HG03108 (cell line): ENCODE measurements at regions not wholly inside any gene's neighbourhood (a gene's known extent, or its start where the extent isn't known, plus 50 kb on each side); places are given as distances from the start of the nearest gene placed in this dataset.
"Not testable (repeated sequence)": the region's sequence is repeated elsewhere in the genome, so short reads cannot be mapped to it uniquely, and the experiment has no call there.

Experiments used
- ATAC-seq: cut with Tn5 transposase; IDR thresholded peaks from one replicate; pipeline ENCODE4 v1.9.1; 2021; ENCODE audit warnings: moderate library complexity; ENCODE audit not compliant: unreplicated experiment

DNA sequence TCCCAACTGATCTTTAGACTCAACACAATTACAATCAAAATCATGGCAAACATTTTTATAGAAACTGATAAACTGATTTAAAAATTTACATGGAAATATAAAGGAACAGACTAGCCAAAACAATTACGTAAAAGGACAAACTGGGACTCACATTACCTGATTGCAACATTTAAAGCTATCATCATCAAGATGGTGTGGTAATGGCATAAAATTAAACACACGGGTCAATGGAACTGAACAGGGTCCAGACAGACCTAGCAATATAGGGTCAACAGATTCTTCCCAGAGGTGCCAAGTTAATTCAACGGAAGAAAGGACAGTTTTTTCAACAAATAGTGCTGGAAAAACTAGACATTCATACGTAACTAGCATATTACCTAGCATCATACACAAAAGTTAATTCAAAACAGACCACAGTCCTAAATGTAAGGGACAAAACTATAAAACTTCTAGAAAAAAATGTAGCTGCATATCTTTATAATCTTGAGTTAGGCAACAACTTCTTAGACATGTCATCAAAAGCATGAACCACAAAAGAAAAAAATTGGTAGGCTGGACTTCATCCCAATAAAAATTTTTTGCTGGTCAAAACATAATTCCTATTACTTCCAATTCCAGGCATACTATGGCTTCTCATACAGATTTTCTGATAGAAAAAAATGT is 147.4 kb upstream of the BEND6 start:
- no peak for ATAC-seq

DNA sequence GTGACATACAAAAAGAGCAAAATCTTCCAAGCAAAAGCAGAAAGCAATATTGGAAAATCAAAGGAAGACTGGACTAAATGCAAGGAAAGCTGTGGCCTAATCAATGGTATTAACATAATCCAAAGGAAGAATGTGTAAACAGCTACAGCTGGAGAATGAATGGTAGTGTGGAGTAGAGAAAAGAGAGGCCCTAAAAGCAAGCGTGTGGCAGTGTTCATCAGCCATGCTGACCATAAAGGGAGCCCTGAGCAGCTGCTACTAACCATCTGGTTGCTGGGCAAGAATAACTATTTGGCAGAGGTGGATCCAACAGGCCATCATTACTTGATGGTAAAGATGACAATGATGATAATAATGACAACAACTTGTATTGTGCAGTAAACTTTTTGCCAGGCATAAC is 148.5 kb upstream of the BEND6 start:
- no peak for ATAC-seq

DNA sequence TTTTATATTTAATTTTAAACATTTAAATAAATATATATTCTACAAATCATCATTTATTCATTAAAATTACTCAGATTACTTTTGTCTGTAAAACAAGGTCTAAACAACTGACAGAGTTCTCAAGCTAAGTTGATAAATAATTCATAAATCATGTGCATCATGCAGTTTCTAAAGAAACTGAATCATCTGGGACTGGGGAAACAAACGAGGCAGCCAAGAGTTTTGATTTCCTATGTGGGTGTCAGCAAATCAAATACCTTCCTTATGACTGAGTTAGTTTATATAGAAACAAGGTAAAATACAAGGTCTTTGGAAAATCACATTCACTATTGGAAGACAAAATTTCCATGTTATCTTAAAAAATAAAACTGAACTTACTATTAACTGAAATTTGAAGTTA is 149.9 kb upstream of the BEND6 start:
- ATAC-seq, result no peak

DNA sequence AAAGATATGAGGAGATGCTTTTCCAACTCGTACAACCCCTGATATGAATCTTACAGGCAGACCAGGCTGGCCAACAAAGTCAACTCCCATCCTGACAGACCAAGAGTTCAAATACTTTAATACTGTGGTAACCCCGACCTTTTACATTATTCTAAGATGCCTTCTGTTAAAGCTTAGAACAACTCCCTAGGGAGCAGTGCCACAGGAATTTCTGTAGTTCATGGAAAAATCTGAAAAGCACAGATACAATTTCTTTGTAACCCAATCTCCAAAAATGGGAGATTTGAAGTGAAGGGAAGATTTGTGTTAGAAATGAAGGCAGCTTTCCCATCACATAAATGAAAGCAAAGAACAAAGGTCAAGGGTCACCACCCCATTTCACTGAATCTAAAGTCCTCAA is 151.3 kb upstream of the BEND6 start:
- no peak for ATAC-seq

DNA sequence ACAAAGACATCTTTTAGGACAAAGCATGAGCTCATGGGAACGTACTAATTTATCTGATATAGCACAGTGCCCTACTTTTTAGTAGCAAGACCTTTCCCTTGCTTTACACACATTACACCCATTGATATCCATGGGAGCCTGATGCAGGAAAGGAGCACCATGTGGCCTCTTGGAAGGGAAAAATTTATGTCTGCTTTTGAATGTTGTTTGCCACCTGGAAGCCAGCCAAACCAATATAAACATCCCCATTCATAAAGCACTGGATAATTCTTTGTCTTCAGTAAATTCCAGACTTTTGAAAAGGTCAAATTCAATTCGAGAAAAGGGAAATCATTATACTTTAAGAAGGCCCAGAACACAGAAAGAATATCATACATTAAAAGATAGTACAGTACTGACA is 152.3 kb upstream of the BEND6 start:
- no peak for ATAC-seq

DNA sequence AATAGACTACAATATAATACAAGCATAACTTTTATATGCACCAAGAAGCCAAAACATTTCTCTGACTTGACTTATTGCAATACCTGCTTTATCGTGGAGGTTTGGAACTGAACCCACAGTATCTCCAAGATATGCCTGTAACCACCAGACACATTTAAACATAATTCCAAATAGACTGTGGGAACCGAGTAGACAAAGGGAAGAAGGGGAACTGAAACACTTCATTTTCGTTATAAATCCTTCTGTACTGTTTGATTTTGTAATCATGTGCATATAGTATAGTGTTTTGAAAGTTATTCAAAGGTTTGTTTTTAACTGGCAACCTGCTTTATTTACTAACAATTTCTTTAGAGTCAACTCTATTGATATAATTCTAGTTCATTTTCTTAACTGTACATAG is 154.9 kb upstream of the BEND6 start:
- no peak for ATAC-seq

DNA sequence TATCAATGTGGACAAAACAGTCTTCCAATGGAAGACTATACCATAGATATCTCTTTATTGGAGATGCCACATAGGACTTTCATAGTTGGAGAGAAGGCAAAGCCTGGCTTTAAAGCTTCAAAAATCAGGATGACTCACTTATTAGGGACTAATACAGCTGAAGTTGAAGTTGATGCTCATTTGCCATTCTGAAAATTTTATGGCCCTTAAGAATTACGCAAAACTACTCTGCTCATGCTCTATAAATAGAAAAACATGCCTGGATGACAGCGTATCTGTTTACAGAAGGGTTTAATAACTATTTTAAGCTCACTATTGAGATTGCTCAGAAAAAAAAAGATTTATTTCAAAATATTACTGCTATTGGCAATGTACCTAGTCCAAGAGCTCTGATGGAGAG is 155.5 kb upstream of the DST start:
- no peak for ATAC-seq

DNA sequence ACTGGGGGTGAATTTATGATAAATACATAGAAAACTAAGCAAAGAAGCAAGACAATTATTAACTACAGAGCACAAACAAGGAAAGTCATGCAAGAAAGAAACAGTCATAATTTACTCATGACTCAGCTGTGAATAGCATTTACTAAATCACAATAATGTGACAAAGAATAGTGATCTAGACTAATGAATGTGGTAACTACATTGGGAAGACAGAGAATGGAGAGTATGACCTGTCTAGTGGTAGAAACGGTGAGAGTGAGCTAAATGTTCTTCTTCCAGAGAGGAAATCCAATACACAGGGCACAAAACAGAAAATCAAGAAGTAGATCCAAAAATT is 153.5 kb upstream of the DST start:
- ATAC-seq, result peak; percentile 44

DNA sequence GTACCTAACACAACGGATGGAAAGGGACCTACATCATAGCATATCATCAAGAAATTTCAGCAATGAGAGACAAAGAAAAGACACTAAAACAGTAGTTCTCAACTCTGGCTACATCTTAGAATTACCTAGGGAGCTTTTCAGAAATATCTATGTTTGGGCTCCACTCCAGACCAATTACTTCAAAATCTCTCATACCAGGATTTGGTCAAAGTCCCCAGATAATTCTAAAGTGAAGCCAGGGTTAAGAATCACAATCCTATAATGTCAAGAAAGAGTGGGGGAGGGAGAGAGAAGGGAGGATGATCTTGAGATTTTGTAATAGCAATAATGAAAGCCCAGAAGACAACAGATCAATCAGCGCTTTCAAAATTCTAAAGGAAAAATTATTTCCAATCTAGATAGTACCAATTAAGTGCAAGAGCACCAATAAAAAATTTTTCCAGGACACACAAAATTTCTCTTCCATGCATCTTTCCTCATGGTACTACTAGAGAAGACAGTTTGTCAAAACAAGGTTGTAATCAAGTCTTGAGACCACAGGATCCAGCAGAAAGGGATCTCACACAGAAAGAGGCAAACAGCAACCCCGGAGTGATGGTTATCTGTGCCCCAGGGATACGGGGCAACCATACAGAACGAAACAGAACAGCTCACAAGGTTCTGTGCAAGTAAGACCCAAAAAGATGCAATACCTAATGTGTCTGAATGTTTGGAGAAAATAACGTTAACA is 152.9 kb upstream of the DST start:
- ATAC-seq, result no peak

DNA sequence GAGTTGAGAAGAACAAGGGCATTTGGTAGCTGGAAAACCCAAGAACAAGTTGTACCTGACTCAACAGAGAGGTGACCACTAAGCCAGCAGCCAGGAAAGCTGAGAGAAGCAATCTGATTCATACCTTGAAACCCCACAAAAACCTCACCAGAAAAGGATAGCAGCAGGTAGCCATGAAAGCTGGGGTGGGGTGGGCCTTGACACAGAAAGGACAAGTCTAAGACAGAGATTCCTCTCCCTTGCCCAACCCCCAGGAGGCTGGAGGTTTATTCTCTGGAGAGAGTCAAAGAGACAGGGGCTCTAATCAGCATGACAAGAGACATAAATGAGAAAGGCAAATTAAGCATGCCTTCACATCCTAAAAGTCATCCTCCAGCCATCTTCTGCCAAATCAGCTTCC is 151.7 kb upstream of the DST start:
- ATAC-seq, result peak; percentile 44

DNA sequence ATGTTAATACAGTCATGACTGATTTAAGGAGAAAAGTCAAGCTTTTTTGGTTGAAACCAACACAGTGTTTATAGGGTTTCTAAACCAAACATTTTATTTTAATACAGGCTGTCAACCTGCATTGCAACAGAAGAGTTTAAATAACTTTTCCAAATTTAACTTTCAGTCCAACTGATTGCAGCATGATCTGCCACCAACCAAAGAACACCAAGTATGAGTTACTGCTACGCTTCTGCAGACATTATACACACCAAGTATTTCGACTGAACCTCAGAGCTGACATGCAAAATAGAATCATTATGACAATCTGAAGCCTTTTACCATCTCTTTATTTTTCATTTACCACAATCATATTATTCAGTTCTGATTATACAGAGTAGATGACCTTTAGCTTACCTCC is 151.2 kb upstream of the DST start:
- no peak for ATAC-seq

DNA sequence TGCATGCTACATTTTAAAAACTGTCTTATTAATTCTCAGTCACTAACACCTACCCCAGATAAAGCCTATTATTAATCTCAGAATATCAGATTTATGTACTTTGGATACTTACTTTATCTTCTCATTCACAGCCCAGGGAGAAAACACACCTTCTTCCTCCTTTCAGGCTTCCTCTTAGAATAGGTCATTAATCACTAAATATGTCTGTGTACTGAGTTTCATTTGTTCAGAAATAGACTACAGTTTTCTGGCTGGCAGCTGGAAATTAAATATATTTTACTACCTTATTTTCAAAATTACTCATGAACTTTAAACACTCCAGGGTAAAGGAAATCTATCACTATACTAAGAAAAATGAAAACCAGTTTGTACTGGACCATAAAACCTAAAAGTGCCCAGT is 147.7 kb upstream of the DST start:
- peak; percentile 52 for ATAC-seq

DNA sequence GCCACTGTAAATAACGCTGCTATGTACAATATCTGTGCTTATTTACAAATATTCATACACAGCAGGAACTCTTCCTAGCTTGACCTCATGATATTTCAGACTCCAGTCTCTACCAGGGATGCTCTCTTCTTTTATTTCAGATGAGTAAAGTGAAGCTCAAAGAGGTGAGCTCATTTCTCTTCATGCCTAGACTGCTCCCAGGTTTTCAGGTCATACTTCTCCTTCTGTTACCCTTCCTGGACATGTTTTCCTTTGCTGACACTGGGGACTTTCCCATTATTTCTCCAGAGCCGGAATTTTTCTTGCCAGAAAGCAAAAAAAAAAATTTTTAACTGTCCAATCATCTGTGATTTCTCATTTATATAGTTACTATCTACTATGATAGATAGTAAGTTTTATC is 147.2 kb upstream of the DST start:
- no peak for ATAC-seq

DNA sequence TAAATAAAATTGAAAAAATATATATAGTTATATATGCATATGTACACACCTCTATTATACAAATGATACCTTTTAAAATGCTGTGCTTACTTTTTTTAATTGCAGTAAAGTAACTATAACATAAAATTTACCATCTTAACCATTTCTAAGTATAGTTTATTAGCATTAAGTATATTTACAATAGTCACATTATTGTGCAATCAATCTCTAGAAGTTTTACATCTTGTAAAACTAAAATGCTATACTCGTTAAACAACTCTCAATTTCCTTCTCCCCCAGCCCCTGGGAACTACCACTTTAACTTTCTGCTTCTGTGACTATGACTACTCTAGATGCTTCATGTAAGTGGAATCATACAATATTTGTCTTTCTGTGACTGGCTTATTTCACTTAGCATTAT is 146.7 kb upstream of the DST start:
- ATAC-seq, result no peak

DNA sequence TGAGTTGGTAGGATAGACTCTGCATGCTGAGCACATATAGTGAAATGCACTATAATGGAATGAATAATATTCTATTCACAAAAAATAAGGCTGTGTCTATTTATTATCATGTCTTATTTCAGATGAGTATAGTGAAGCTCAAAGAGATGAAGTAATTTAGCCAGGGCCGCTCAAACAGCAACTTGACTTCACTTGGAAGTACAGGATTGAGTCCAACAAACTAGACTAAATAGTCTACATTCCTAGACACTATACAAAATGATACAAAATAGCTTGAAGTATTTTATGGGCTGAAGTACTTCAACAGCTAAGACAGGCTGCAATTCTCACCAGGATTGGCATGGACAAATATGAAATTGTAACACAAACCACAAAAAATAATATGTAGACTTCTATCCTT is 144.5 kb upstream of the DST start:
- ATAC-seq, result no peak

DNA sequence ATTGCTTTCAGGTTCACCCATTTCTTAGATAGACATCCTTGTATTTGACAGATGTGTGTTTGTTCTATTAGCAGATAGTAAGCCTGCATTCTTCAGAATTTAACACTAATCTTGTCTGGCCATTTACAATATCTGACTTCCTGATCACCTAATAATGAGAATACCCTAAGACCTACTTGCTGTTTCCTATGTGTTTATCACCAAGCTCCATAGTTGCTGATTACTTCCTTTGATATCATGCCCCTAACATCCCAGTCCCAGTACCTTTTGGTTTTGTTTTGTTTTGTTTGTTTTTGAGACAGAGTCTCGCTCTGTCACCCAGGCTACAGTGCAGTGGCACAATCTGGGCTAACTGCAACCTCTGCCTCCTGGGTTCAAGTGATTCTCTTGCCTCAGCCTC is 143.6 kb upstream of the DST start:
- ATAC-seq, result no peak

DNA sequence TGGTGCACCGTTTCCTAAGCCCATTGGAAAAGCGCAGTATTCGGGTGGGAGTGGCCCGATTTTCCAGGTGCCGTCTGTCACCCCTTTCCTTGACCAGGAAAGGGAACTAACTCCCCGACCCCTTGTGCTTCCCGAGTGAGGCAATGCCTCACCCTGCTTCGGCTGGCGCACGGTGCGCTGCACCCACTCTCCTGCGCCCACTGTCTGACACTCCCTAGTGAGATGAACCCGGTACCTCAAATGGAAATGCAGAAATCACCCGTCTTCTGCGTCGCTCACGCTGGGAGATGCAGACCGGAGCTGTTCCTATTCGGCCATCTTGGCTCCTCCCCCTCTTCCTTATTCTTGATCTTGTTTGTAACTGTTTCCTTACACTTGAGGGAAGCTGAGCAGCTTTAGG is 142.8 kb upstream of the DST start:
- not testable (repeated sequence) for ATAC-seq

DNA sequence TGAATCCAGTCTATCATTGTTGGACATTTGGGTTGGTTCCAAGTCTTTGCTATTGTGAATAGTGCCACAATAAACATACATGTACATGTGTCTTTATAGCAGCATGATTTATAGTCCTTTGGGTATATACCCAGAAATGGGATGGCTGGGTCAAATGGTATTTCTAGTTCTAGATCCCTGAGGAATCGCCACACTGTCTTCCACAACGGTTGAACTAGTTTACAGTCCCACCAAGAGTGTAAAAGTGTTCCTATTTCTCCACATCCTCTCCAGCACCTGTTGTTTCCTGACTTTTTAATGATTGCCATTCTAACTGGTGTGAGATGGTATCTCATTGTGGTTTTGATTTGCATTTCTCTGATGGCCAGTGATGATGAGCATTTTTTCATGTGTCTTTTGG is 137.4 kb upstream of the DST start:
- ATAC-seq, result not testable (repeated sequence)

DNA sequence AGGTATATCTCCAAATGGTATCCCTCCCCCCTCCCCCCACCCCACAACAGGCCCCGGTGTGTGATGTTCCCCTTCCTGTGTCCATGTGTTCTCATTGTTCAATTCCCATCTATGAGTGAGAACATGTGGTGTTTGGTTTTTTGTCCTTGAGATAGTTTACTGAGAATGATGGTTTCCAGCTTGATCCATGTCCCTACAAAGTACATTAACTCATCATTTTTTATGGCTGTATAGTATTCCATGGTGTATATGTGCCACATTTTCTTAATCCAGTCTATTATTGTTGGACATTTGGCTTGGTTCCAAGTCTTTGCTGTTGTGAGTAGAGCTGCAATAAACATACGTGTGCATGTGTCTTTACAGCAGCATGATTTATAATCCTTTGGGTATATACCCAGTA is 135.8 kb upstream of the DST start:
- not testable (repeated sequence) for ATAC-seq

DNA sequence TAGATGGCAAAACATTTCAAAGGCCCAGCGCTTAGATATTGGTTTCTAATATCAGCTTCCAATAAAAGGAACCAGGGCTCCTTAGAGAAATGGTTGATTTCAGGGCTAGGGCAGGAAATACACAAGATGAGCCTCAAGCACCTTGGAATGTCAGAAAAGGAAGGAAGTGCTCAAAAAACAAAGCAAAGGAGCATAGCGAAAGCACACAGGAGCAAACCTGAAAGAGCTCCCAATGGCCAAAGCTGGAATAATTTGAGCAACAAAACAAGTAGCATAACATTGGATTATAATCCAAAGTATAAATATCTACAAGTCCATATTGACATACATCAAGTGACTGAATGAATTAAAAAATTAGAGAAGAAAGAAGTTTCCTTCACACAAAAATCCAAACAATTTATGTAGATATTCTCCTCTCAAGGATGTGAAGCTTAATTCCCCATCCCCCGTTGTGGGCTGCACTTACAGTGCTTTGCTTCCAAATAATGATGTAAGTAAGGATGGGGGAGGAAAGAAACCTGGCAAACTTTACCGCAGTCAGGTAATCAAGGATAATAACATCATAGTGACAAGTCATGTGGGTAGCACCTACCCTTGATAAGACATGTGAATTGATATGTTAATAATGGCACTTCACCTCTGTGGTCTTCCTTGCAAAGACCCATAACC is 132.9 kb upstream of the DST start:
- no peak for ATAC-seq

DNA sequence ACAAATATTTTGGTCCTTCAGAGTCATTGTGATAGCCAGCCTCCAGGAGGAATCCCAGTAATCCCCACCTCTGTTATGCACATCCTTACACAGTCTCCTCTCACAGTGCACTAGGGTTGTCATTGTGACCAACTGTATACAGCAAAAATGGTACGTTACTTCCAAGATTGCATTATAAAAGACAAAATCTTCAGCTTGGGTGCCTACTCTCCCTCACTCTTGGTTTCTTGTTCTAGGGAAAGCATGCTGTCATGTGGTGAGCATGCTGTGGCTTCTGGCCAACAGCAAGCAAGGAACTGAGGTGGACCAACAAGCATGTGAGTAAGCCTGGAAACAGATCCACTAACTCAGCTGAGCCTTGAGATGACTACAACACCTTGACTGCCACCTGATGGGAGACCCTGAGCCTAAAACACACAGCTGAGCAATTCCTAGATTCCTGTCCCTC is 130.1 kb upstream of the DST start:
- ATAC-seq, result no peak

DNA sequence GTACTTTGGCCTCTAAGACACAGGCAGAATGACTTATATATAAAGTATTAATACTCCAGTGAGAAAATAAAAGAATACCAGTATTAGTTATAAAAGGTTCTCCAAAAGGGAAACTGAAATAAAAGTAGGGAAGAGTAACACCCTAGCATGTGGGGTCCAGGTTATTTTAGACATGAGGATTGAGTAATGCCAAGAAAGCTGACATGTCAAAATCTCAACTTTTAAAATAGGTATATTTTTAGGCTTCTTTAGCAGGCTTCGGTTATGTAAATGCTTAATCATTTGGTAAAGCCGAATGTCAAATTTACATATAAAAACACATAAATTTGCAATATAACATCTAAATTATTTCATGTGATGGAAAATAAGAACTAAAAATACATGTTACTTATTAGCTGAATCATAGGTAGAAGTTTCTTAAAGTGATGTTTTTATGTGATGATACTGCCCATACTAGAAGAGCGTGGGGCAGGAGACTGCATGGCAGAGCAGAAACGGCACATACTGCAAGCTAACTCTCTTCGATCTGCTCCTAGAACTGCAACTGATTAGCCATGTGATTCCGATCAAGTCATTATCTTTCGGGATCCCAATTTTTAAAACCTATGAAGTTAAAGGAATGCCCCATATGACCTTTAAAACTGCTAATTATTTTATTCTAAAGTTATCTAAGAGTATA is 129.4 kb upstream of the DST start:
- ATAC-seq, result no peak
